IMR-90 (cell line): ENCODE measurements at regions not wholly inside any gene's neighbourhood (a gene's known extent, or its start where the extent isn't known, plus 50 kb on each side); places are given as distances from the start of the nearest gene placed in this dataset.

Experiments
- ATAC-seq: fragments of 200-7000 bp; cut with Tn5 transposase; 2 replicates; pipeline ENCODE4 v1.9.1; 2020; ENCODE audit warnings: low read depth, mild to moderate bottlenecking, moderate library complexity
- BruUV-seq: library from RNA; stranded (reverse); fragments of 400-500 nt; replicated peaks from 2 replicates; lab custom pipeline; 2021; lab: Mats Ljungman, UMichigan
- CTCF ChIA-PET: fragments of 300-600 bp; formaldehyde crosslinking; extraction: SDS; loops from one replicate; lab custom pipeline; 2021; ENCODE audit warnings: antibody characterized with exemption; lab: Yijun Ruan, JAX
- POLR2A ChIA-PET: fragments of 300-600 bp; sonication (Branson Sonifier 250); formaldehyde crosslinking; loops from one replicate; lab custom pipeline; 2022; ENCODE audit warnings: antibody characterized with exemption; ENCODE audit not compliant: unreplicated experiment; lab: Charles Lee
- DNase-seq: peaks from one replicate; pipeline ENCODE4 v3.0.0; 2013
- H2AFZ ChIP-seq: replicated peaks from 2 replicates; pipeline ENCODE3; 2013; ENCODE audit warnings: low read length, mild to moderate bottlenecking; ENCODE audit not compliant: poor library complexity
- H2AK5ac ChIP-seq: 2 replicates; pipeline ENCODE4 v1.6.1; 2013; ENCODE audit warnings: low read depth, low read length, inconsistent platforms
- H2AK9ac ChIP-seq: replicated peaks from 2 replicates; pipeline ENCODE3; 2013; ENCODE audit warnings: mild to moderate bottlenecking, low read depth, low read length, moderate library complexity; ENCODE audit not compliant: poor library complexity
- H2BK120ac ChIP-seq: 2 replicates; pipeline ENCODE4 v1.6.1; 2013; ENCODE audit warnings: low read depth, low read length, inconsistent platforms
- H2BK15ac ChIP-seq: 3 replicates; pipeline ENCODE4 v1.6.1; 2013; ENCODE audit warnings: low read depth, low read length, inconsistent platforms
- H2BK20ac ChIP-seq: 2 replicates; pipeline ENCODE4 v1.6.1; 2013; ENCODE audit warnings: low read depth, mild to moderate bottlenecking, inconsistent platforms, low read length, moderate library complexity
- H2BK5ac ChIP-seq: 2 replicates; pipeline ENCODE4 v1.6.1; 2013; ENCODE audit warnings: mild to moderate bottlenecking, low read depth, low read length, inconsistent platforms; ENCODE audit not compliant: poor library complexity, severe bottlenecking
- H3K14ac ChIP-seq: replicated peaks from 2 replicates; pipeline ENCODE4 v1.6.1; 2013; ENCODE audit warnings: low read depth, low read length, inconsistent platforms
- H3K18ac ChIP-seq: 2 replicates; pipeline ENCODE4 v1.6.1; 2013; ENCODE audit warnings: low read depth, low read length, control low read depth
- H3K23ac ChIP-seq: 2 replicates; pipeline ENCODE4 v1.6.1; 2013; ENCODE audit warnings: low read depth, low read length, inconsistent platforms
- H3K27ac ChIP-seq: 2 replicates; pipeline ENCODE4 v1.5.1; 2013; ENCODE audit warnings: mild to moderate bottlenecking, control low read depth, low read length; ENCODE audit not compliant: insufficient read depth
- H3K27me3 ChIP-seq: 2 replicates; pipeline ENCODE4 v1.6.1; 2013; ENCODE audit warnings: low read length; ENCODE audit not compliant: control insufficient read depth, insufficient read depth
- H3K36me3 ChIP-seq: 2 replicates; pipeline ENCODE4 v1.6.1; 2013; ENCODE audit warnings: low read length, mixed read lengths; ENCODE audit not compliant: control insufficient read depth, insufficient read depth
- H3K4ac ChIP-seq: 2 replicates; pipeline ENCODE4 v1.6.1; 2013; ENCODE audit warnings: low read depth, low read length, inconsistent platforms
- H3K4me1 ChIP-seq: 2 replicates; pipeline ENCODE4 v1.6.1; 2013; ENCODE audit warnings: low read length, mixed read lengths; ENCODE audit not compliant: control insufficient read depth, insufficient read depth
- H3K4me2 ChIP-seq: 2 replicates; pipeline ENCODE4 v1.6.1; 2013; ENCODE audit warnings: low read depth, mild to moderate bottlenecking, control low read depth, low read length, moderate library complexity
- H3K4me3 ChIP-seq: 2 replicates; pipeline ENCODE4 v1.5.1; 2013; ENCODE audit warnings: low read depth, mild to moderate bottlenecking, control low read depth, low read length, moderate library complexity; ENCODE audit not compliant: insufficient read depth
- H3K56ac ChIP-seq: 2 replicates; pipeline ENCODE4 v1.6.1; 2013; ENCODE audit warnings: low read length, inconsistent platforms; ENCODE audit not compliant: insufficient read depth; ENCODE audit errors: extremely low read depth
- H3K79me1 ChIP-seq, 2 experiments: 2 replicates each; pipeline ENCODE4 v1.6.1; 2013; ENCODE audit warnings: low read length in 2 of 2, inconsistent platforms in 1 of 2, low read depth in 1 of 2
- H3K9ac ChIP-seq: 2 replicates; pipeline ENCODE4 v1.6.1; 2013; ENCODE audit warnings: low read depth, low read length, control low read depth
- H3K9me1 ChIP-seq: 2 replicates; pipeline ENCODE4 v1.6.1; 2013; ENCODE audit warnings: low read length, inconsistent platforms; ENCODE audit not compliant: insufficient read depth
- H3K9me3 ChIP-seq: 2 replicates; pipeline ENCODE4 v1.6.1; 2013; ENCODE audit warnings: low read length; ENCODE audit not compliant: control insufficient read depth, insufficient read depth
- H4K20me1 ChIP-seq: 2 replicates; pipeline ENCODE4 v1.6.1; 2013; ENCODE audit warnings: low read length, inconsistent platforms; ENCODE audit not compliant: insufficient read depth
- H4K5ac ChIP-seq: 2 replicates; pipeline ENCODE4 v1.6.1; 2013; ENCODE audit warnings: mild to moderate bottlenecking, low read depth, low read length, control low read depth
- H4K8ac ChIP-seq, 2 experiments: 2 replicates each; pipeline ENCODE4 v1.6.1; 2013; ENCODE audit warnings: low read depth in 2 of 2, low read length in 2 of 2, control low read depth in 1 of 2, inconsistent platforms in 1 of 2
- H4K91ac ChIP-seq: 2 replicates; pipeline ENCODE4 v1.6.1; 2013; ENCODE audit warnings: low read depth, low read length, inconsistent platforms; ENCODE audit not compliant: insufficient read depth
- POLR2A ChIP-seq: IDR thresholded peaks from 2 replicates; pipeline ENCODE4 v1.6.1; 2012; ENCODE audit warnings: mild to moderate bottlenecking, low read depth, low read length
- USF2 ChIP-seq: fragments of 150-350 bp; IDR thresholded peaks from 2 replicates; pipeline ENCODE4 v1.6.1; 2017; ENCODE audit warnings: mild to moderate bottlenecking, antibody characterized with exemption, low read length, low read depth
- WGBS, 2 experiments: methylation state at CpG; one replicate each; pipeline versions ENCODE4 v1.1.5 to v1.1.7; 2013; ENCODE audit warnings: missing lambda C conversion rate in 2 of 2; ENCODE audit not compliant: insufficient read length in 1 of 2; ENCODE audit errors: extremely low coverage in 2 of 2; 5-methylcytosine and 5-hydroxymethylcytosine counted together
- dilution Hi-C: fragments of 300-500 bp; cut with HindIII; formaldehyde crosslinking; loops from one replicate; pipeline ENCODE4 v1.14.3; 2018; ENCODE audit warnings: low sequenced_read_pairs; ENCODE audit not compliant: unreplicated experiment
- in situ Hi-C: fragments of 300-500 bp; cut with MboI; formaldehyde crosslinking; loops from 3 replicates; pipeline ENCODE4 v1.14.3; 2019; ENCODE audit warnings: low sequenced_read_pairs, inconsistent platforms, mixed read lengths
- intact Hi-C: fragments of 100-400 bp; cut with micrococcal nuclease; formaldehyde crosslinking; loops from 2 replicates; pipeline ENCODE4 v1.10.0; 2022

DNA sequence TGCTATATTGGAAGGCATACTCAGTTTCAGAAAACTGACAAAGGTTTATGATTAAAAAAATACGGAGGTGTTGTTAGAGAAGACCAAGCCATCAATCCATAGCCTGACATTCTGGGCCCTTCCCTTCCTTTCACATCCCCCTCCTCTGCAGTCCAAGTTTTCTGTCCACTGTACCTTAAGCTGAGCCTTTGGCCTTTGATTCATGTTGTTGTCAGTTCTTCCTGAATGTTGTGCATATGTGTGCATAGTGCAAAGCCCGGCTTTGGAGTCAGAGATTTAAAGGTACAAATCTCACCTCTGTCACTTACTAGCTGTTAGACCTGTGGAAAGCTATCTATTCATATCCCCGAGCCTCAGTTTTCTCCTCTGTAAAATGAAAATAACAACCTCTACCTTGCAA is 104.9 kb upstream of the AGBL1 start:
- Histone ChIP-seq H2BK15ac (no peak overlapping the region), H3K4me1 (no peaks in the 10 kb centered on the region), H3K9me3 (peaks cover 16% of the 10 kb centered on the region; the same call in 1 of the 2 replicates), H3K27me3 (no peaks in the 10 kb centered on the region), H3K27ac (no peak overlapping the region), H4K20me1 (no peaks in the 10 kb centered on the region), H2BK120ac (no peak overlapping the region), H3K23ac (no peak overlapping the region), H4K8ac (no peak overlapping the region), H3K9me1 (no peaks in the 10 kb centered on the region), H4K5ac (no peak overlapping the region), H2AK5ac (no peak overlapping the region), H3K9ac (no peak overlapping the region), H3K4me3 (no peak overlapping the region), H3K36me3 (no peaks in the 10 kb centered on the region), H2AFZ (no peak overlapping the region), H3K14ac (no peak overlapping the region), H2BK5ac (no peak overlapping the region), H3K4me2 (no peak overlapping the region), H4K91ac (no peak overlapping the region), H2AK9ac (no peak overlapping the region), H3K79me1 (no peaks in the 10 kb centered on the region), H2BK20ac (no peak overlapping the region), H3K4ac (no peak overlapping the region), H3K56ac (no peak overlapping the region), H3K18ac (no peak overlapping the region)
- dilution Hi-C loops (no loop called here), in situ Hi-C loops (no loop called here), intact Hi-C loops (no loop called here)
- DNase-seq = no peak
- TF ChIP-seq POLR2A = no peak
- TF ChIP-seq USF2 = no peak
- BruUV-seq = no TSS peak
- ATAC-seq = no peak
- POLR2A ChIA-PET = no interaction called here
- WGBS, 2 experiments = no CpG with 5 or more reads among the region's 3 CpGs
- CTCF ChIA-PET = no interaction called here
